GM12878 (cell line): ENCODE measurements at regions not wholly inside any gene's neighbourhood (a gene's known extent, or its start where the extent isn't known, plus 50 kb on each side); places are given as distances from the start of the nearest gene placed in this dataset.

Source experiments
- BCLAF1 ChIP-seq: fragments of 450-650 bp; IDR thresholded peaks from 2 replicates; pipeline ENCODE4 v1.6.1; 2017; ENCODE audit warnings: antibody characterized with exemption, mild to moderate bottlenecking, moderate library complexity
- E2F8 ChIP-seq: fragments of 450-650 bp; IDR thresholded peaks from 2 replicates; pipeline ENCODE4 v1.6.1; 2018; ENCODE audit warnings: mild to moderate bottlenecking, low read depth, moderate library complexity; ENCODE audit not compliant: partially characterized antibody
- ESRRA ChIP-seq: IDR thresholded peaks from 2 replicates; pipeline ENCODE4 v1.6.1; 2012; ENCODE audit warnings: mild to moderate bottlenecking, low read length, improper control_type of control experiment
- MEF2B ChIP-seq: fragments of 450-650 bp; IDR thresholded peaks from 2 replicates; pipeline ENCODE4 v1.6.1; 2018; ENCODE audit warnings: mild to moderate bottlenecking, moderate library complexity; ENCODE audit not compliant: partially characterized antibody, poor library complexity, severe bottlenecking
- PAX8 ChIP-seq: fragments of 450-650 bp; IDR thresholded peaks from 2 replicates; pipeline ENCODE4 v1.6.1; 2017; ENCODE audit warnings: mild to moderate bottlenecking, moderate library complexity
- PBX3 ChIP-seq: IDR thresholded peaks from 2 replicates; pipeline ENCODE4 v1.6.1; 2011; ENCODE audit warnings: mild to moderate bottlenecking, low read depth, low read length, moderate library complexity; ENCODE audit not compliant: insufficient replicate concordance
- WRNIP1 ChIP-seq: IDR thresholded peaks from 2 replicates; pipeline ENCODE4 v1.6.1; 2011; ENCODE audit warnings: low read depth, low read length, improper control_type of control experiment, borderline replicate concordance
- ZSCAN29 ChIP-seq: fragments of 450-650 bp; IDR thresholded peaks from 2 replicates; pipeline ENCODE4 v1.6.1; 2017; ENCODE audit warnings: mild to moderate bottlenecking, moderate library complexity

GRCh38 chr3:167908746-167909503 lies 173.4 kb downstream of the SERPINI1 start (continued):
- TF ChIP-seq PBX3, result no peak
- TF ChIP-seq E2F8, result no peak
- TF ChIP-seq MEF2B, result no peak
- no peak for TF ChIP-seq WRNIP1
- TF ChIP-seq BCLAF1, result no peak
- no peak for TF ChIP-seq ZSCAN29
- no peak for TF ChIP-seq ESRRA
- TF ChIP-seq PAX8, result no peak
